A673 (cell line): ENCODE measurements at regions not wholly inside any gene's neighbourhood (a gene's known extent, or its start where the extent isn't known, plus 50 kb on each side); places are given as distances from the start of the nearest gene placed in this dataset.

Source experiments
- EZH2 ChIP-seq: fragments of 200-600 bp; sonication (generic); IDR thresholded peaks from 2 replicates; pipeline ENCODE4 v1.6.1; 2017; ENCODE audit warnings: borderline replicate concordance, low read depth, mild to moderate bottlenecking, mixed read lengths, antibody characterized with exemption, low read length; ENCODE audit not compliant: poor library complexity, severe bottlenecking
- TF ChIP-seq, protein P1 (sequence below): fragments of 300-800, 200-600 bp; sonication (generic); conservative IDR thresholded peaks from 2 replicates; pipeline ENCODE4 v1.5.1; 2017; ENCODE audit warnings: low read depth, mild to moderate bottlenecking, antibody characterized with exemption, low read length, moderate library complexity, mixed read lengths

DNA sequence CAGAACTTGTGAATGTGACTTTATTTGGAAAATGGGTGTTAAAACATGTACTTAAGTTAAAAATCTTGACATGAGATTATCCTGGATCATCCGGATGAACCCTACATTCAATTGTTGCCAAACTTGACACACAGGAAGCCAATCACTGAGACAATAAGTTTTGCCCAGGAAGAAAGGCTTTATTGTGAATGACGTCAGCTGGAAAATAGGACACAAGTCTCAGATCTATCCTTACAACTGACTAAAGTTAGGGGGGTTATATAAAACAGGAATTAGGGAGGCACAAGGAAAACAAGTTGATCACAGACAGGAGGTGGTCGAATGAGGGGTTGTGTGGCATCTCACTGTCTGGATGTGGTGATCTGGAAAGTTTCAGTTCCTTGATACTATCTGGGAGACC lies 126.9 kb downstream of the TTC8 start:
- TF ChIP-seq, protein P1, sequence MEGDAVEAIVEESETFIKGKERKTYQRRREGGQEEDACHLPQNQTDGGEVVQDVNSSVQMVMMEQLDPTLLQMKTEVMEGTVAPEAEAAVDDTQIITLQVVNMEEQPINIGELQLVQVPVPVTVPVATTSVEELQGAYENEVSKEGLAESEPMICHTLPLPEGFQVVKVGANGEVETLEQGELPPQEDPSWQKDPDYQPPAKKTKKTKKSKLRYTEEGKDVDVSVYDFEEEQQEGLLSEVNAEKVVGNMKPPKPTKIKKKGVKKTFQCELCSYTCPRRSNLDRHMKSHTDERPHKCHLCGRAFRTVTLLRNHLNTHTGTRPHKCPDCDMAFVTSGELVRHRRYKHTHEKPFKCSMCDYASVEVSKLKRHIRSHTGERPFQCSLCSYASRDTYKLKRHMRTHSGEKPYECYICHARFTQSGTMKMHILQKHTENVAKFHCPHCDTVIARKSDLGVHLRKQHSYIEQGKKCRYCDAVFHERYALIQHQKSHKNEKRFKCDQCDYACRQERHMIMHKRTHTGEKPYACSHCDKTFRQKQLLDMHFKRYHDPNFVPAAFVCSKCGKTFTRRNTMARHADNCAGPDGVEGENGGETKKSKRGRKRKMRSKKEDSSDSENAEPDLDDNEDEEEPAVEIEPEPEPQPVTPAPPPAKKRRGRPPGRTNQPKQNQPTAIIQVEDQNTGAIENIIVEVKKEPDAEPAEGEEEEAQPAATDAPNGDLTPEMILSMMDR = no peak
- TF ChIP-seq EZH2 = no peak
